Psoas muscle (tissue), 7 donors: ENCODE measurements at regions not wholly inside any gene's neighbourhood (a gene's known extent, or its start where the extent isn't known, plus 50 kb on each side); places are given as distances from the start of the nearest gene placed in this dataset.

ENCODE experiments used
- ATAC-seq, 4 donors: fragments of 200-7000 bp; cut with Tn5 transposase; one replicate each; pipeline ENCODE4 v1.9.1; 2020; ENCODE audit warnings: moderate library complexity in 3 of 4, mild to moderate bottlenecking in 2 of 4
- DNase-seq, 2 donors: peaks; one replicate each; pipeline ENCODE4 v3.0.0-alpha.2; 2020
- H3K27ac ChIP-seq: fragments of 200-600 bp; one replicate; pipeline ENCODE4 v1.8.0; 2022
- H3K27me3 ChIP-seq, 3 donors: fragments of 200-600 bp in 1 of 3; one replicate each; pipeline versions ENCODE4 v1.6.1 to v1.8.0; 2013 to 2022; ENCODE audit warnings: low read length in 2 of 3, mild to moderate bottlenecking in 2 of 3, moderate library complexity in 1 of 3; ENCODE audit not compliant: insufficient read depth in 3 of 3
- H3K36me3 ChIP-seq, 2 donors: fragments of 200-600 bp in 1 of 2; one replicate each; pipeline versions ENCODE4 v1.6.1 to v1.8.0; 2013 to 2022; ENCODE audit warnings: low read depth in 1 of 2, mild to moderate bottlenecking in 1 of 2, moderate library complexity in 1 of 2; ENCODE audit not compliant: insufficient read depth in 1 of 2
- H3K4me1 ChIP-seq: fragments of 200-600 bp; one replicate; pipeline ENCODE4 v1.8.0; 2022
- H3K4me3 ChIP-seq: fragments of 200-600 bp; one replicate; pipeline ENCODE4 v1.8.0; 2022; ENCODE audit warnings: mild to moderate bottlenecking
- H3K9me3 ChIP-seq: fragments of 200-600 bp; one replicate; pipeline ENCODE4 v1.8.0; 2022
- CTCF ChIP-seq: fragments of 200-600 bp; IDR thresholded peaks from one replicate; pipeline ENCODE4 v1.8.0; 2022; ENCODE audit warnings: antibody characterized with exemption
- WGBS, 3 donors: extraction: QIAGEN DNeasy Blood & Tissue Kit; methylation state at CpG; one replicate each; pipeline versions ENCODE4 v1.1.6 to v1.1.7; 2013; 5-methylcytosine and 5-hydroxymethylcytosine counted together
- intact Hi-C, 2 donors: fragments of 100-400 bp; cut with DNase I; formaldehyde crosslinking; loops; one replicate each; pipeline versions ENCODE4 v1.11.0 to v1.14.2; 2022
- donor health status: healthy with polysubstance abuse.
- donor health status: DM: no; HTN: no; CAD: no; lungs with moderate emphysema.
- donor health status: Bipolar disorder and iron deficiency.
- donor health status: healthy.
- donor health status: DM: yes; HTN: yes; CAD: no.
- donor health status: DM: no; HTN: no; CAD: no.
- donor health status: DM: yes; HTN: yes; CAD: no.

DNA sequence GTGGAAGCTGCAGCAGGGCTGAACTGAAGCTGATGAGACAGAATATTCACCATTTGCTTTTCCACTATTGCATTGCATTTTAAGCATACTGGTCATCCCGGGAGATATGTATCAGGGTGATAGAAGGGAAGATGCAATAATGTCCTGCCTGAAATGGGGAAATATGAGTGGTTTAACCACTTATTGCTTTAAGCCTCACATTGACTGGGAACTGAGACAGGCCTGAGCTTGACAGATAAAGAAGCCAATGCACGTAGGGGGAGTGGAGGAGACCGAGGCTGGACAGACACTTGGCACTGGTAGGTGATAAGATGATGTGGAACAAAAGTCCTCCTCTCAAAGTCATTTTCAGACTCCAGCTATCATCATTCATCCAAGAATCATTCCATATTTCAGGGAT, 911.7 kb upstream of the NCAM2 start:
- no peaks in the 10 kb centered on the region for H3K4me1 ChIP-seq
- no peaks in the 10 kb centered on the region for H3K9me3 ChIP-seq
- no peak overlapping the region for H3K4me3 ChIP-seq
- TF ChIP-seq CTCF, result no peak
- H3K36me3 ChIP-seq, result no peaks in the 10 kb centered on the region
- intact Hi-C loops, result no loop called here
- 81 to 90% (median 82%) methylated on average over 3 of the region's 3 CpGs for WGBS, 3 donors
- H3K27me3 ChIP-seq, result no peaks in the 10 kb centered on the region
- no peak for ATAC-seq
- DNase-seq, result no peak
- H3K27ac ChIP-seq, result no peak overlapping the region

DNA sequence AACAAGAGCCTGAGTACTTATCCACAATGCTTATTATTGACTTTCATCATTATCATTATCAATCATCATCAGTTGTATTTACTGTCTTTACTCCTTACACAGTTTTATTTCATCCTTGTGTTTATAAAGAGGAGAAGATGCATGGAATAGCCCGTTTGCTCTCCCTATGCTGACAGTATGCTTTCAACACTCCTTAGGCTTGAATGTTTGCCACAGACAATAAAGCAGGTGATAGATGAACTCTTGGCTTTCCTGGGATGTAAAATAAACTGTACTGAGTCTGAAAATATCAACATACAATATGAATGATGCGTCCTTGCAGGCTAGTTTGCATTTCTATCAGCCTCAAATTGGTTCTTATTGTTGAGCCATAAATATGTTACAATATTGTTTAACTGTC, 891.8 kb upstream of the NCAM2 start:
- ATAC-seq, result no peak
- TF ChIP-seq CTCF, result no peak
- Histone ChIP-seq H3K9me3 (no peaks in the 10 kb centered on the region), H3K4me1 (no peaks in the 10 kb centered on the region), H3K27ac (no peak overlapping the region), H3K36me3 (no peaks in the 10 kb centered on the region), H3K27me3 (no peaks in the 10 kb centered on the region), H3K4me3 (no peak overlapping the region)
- intact Hi-C loops, result no loop called here
- no peak for DNase-seq
- 40 to 54% (median 43%) methylated on average over 2 of the region's 2 CpGs for WGBS, 3 donors

DNA sequence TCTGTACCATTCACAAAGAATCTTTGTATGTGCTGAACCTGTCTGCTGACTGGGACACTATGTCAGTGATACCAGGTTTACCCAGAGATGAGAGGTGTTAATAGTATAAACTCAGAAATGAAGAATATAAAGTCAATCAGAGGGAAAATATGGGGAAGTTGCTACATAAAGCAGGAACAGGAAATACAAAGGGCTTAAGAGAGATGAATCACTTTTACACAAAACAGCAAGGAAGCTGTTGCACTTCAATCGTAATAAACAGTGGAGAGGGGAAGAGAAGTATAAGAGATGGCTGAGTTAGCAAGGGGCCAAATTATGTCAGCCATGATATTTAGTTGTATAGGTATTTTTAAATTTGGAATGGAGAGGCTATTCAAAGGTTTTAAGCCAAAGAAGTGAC, 890.2 kb upstream of the NCAM2 start:
- Histone ChIP-seq H3K36me3 (no peaks in the 10 kb centered on the region), H3K4me1 (no peaks in the 10 kb centered on the region), H3K27ac (no peak overlapping the region), H3K27me3 (no peaks in the 10 kb centered on the region), H3K9me3 (no peaks in the 10 kb centered on the region), H3K4me3 (no peak overlapping the region)
- DNase-seq (no peak), ATAC-seq (no peak)
- 34 to 78% (median 63%) methylated on average over 1 of the region's 1 CpG for WGBS, 3 donors
- intact Hi-C loops, result no loop called here
- no peak for TF ChIP-seq CTCF

DNA sequence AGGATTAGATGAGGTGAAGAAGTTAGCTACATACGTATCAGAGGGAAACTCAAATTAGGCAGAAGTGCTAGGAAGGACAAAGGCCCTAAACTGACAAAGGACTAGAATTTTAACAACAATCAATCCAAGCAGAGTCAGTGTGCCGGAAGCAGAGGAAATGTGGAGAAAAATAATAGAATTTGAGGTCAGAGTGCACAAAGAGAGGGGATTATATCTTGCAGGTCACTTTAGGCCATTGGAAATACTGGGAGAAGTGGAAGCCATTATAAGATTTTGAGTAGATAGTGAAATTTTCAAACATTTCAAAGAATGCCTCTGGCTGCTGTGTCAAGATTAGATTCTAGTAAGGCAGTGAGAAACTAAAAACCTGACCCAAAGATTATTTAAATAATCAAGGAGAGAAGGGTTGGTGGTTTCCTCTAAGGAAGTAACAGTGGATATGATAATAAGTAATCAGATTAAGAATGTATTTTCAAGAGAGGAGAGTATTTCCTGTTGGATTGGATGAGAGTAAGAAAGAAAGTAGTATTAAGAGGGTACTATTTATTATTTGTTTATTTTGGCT, 889.2 kb upstream of the NCAM2 start:
- TF ChIP-seq CTCF, result no peak
- H3K27ac ChIP-seq, result no peak overlapping the region
- 63 to 68% (median 68%) methylated on average over 2 of the region's 2 CpGs for WGBS, 3 donors
- intact Hi-C loops, result no loop called here
- ATAC-seq (no peak), DNase-seq (no peak)
- H3K27me3 ChIP-seq, result no peaks in the 10 kb centered on the region
- H3K9me3 ChIP-seq, result peaks cover 2% of the 10 kb centered on the region
- no peaks in the 10 kb centered on the region for H3K4me1 ChIP-seq
- H3K4me3 ChIP-seq, result no peak overlapping the region
- H3K36me3 ChIP-seq, result no peaks in the 10 kb centered on the region

GRCh38 chr21:20110368-20110767, 887.8 kb upstream of the NCAM2 start:
- intact Hi-C loops, result no loop called here
- DNase-seq (no peak), ATAC-seq (no peak)
- H3K36me3 ChIP-seq, result no peaks in the 10 kb centered on the region
- H3K9me3 ChIP-seq, result peaks cover 4% of the 10 kb centered on the region
- 56 to 67% (median 62%) methylated on average over 2 of the region's 2 CpGs for WGBS, 3 donors
- TF ChIP-seq CTCF, result no peak
- H3K27me3 ChIP-seq, result no peaks in the 10 kb centered on the region
- no peaks in the 10 kb centered on the region for H3K4me1 ChIP-seq
- no peak overlapping the region for H3K4me3 ChIP-seq
- H3K27ac ChIP-seq, result no peak overlapping the region
